Kidney (tissue), 13 donors: ENCODE measurements at regions not wholly inside any gene's neighbourhood (a gene's known extent, or its start where the extent isn't known, plus 50 kb on each side); places are given as distances from the start of the nearest gene placed in this dataset.

ENCODE experiments used
- DNase-seq, 5 donors: peaks; one replicate each; pipeline ENCODE4 v3.0.0-alpha.2; 2013 to 2020
- FAIRE-seq: peaks from 2 replicates; lab custom pipeline; 2012; peaks lifted over from hg19 to GRCh38; lab: Jason Lieb, UNC
- H3K27ac ChIP-seq, 2 donors: one replicate each; pipeline ENCODE4 v1.7.0; 2013; ENCODE audit warnings: low read depth in 2 of 2, low read length in 2 of 2, inconsistent platforms in 1 of 2
- H3K27me3 ChIP-seq: one replicate; pipeline ENCODE4 v1.7.1; 2013; ENCODE audit warnings: low read length, inconsistent platforms; ENCODE audit not compliant: control insufficient read depth, insufficient read depth
- H3K36me3 ChIP-seq, 3 donors: one replicate each; pipeline versions ENCODE4 v1.7.0 to v1.7.1; 2013; ENCODE audit warnings: low read length in 3 of 3, control low read depth in 1 of 3, inconsistent platforms in 1 of 3; ENCODE audit not compliant: insufficient read depth in 3 of 3, control insufficient read depth in 2 of 3
- H3K4me1 ChIP-seq, 3 donors: one replicate each; pipeline versions ENCODE4 v1.7.0 to v1.7.1; 2013; ENCODE audit warnings: low read length in 3 of 3, inconsistent platforms in 1 of 3, low read depth in 1 of 3; ENCODE audit not compliant: control insufficient read depth in 2 of 3, insufficient read depth in 2 of 3
- H3K4me3 ChIP-seq, 3 donors: one replicate each; pipeline versions ENCODE4 v1.7.0 to v1.8.1; 2013; ENCODE audit warnings: low read length in 3 of 3, control low read depth in 1 of 3, inconsistent platforms in 1 of 3
- H3K9ac ChIP-seq, 3 donors: one replicate each; pipeline versions ENCODE4 v1.7.0 to v1.7.1; 2013; ENCODE audit warnings: low read length in 3 of 3, control low read depth in 1 of 3, inconsistent platforms in 1 of 3
- H3K9me3 ChIP-seq, 3 donors: one replicate each; pipeline versions ENCODE4 v1.7.0 to v1.7.1; 2013; ENCODE audit warnings: low read length in 3 of 3, control low read depth in 1 of 3, inconsistent platforms in 1 of 3; ENCODE audit not compliant: control insufficient read depth in 2 of 3, insufficient read depth in 1 of 3
- CTCF ChIP-seq: IDR thresholded peaks from 3 replicates; pipeline ENCODE4 v1.5.1; 2012; ENCODE audit warnings: mild to moderate bottlenecking, moderate library complexity, borderline replicate concordance; ENCODE audit not compliant: insufficient read depth; ENCODE audit errors: extremely low read depth
- intact Hi-C: fragments of 100-400 bp; cut with DNase I; formaldehyde crosslinking; loops from one replicate; pipeline ENCODE4 v1.11.1; 2022
- donor health status: control.
- donor health status: control.
- donor health status: control.
- donor health status: control.
- donor health status: control.
- donor health status: DM: yes; HTN: yes; CAD: no.
- donor health status: Normal renal cell carcinoma (clear cell type).

DNA sequence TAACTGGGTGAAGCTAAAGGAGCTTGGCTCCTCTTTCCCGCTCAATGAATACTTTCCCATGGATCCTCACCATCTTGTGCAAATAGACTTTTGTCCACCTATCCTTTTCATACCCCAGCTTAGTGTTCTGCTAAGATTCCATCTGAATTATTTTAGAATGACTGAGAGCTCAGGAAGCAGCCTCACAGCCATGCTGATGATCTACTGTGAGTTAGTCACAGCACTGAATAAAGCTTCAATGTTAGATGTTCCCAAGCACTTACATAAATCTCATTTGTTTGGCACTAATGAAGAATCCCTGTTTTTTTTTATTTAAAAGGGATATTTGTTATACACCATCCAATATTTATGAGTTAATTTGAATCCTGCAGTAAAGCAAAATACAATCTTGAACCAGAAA is 317.6 kb upstream of the TRPC7 start:
- no peak for FAIRE-seq
- Histone ChIP-seq H3K27ac (no peak overlapping the region), H3K9me3 (peaks cover 0 to 8% (median 0%) of the 10 kb centered on the region in 3 donors), H3K27me3 (no peaks in the 10 kb centered on the region), H3K9ac (no peak overlapping the region), H3K36me3 (no peaks in the 10 kb centered on the region), H3K4me3 (no peak overlapping the region), H3K4me1 (no peaks in the 10 kb centered on the region)
- TF ChIP-seq CTCF = no peak
- intact Hi-C loops = no loop called here
- no peak for DNase-seq

DNA sequence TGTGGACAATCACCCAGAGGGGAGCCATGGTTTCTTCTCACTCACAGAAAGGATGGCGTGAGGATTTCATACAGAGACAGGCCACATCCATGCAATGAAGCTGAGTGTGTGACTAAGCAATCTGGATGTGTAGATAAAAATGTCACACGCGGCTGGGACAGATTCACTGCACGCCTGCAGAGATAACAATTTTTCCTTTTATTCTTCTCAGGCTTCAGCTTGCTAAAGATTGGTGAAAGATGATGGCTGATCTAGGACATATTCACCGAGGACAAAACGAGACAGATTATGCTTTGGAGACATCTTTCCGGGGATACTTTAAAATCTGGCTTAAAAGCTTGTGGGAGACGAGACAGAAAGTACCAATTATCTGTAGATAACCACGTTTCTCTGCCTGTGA is 313.9 kb upstream of the TRPC7 start:
- peaks cover 0 to 5% (median 0%) of the 10 kb centered on the region in 3 donors for H3K9me3 ChIP-seq
- H3K4me3 ChIP-seq = no peak overlapping the region
- no peak overlapping the region for H3K9ac ChIP-seq
- intact Hi-C loops = no loop called here
- no peaks in the 10 kb centered on the region for H3K4me1 ChIP-seq
- no peak for TF ChIP-seq CTCF
- DNase-seq (no peak), FAIRE-seq (no peak)
- H3K27me3 ChIP-seq = no peaks in the 10 kb centered on the region
- no peaks in the 10 kb centered on the region for H3K36me3 ChIP-seq
- no peak overlapping the region for H3K27ac ChIP-seq

DNA sequence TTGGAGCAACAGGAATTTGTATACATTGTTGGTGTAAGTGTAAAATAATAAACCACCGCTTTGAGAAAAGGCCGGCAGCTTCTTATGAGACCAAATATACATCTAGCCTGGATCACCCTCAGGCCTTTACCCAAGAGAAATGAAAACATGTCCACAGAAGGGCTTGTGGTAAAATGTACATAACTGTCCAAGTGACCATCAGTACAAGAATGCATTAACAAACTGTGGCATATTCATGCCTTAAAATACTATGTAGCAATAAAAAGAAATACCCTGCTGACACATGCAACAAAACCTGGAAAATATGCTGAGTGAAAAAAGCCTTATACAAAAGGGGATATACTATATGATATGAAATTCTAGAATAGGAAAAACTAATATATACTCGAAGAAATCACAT is 311.9 kb upstream of the TRPC7 start:
- no peak overlapping the region for H3K9ac ChIP-seq
- no peaks in the 10 kb centered on the region for H3K27me3 ChIP-seq
- FAIRE-seq (no peak), DNase-seq (no peak)
- no peak for TF ChIP-seq CTCF
- H3K4me3 ChIP-seq = no peak overlapping the region
- intact Hi-C loops = no loop called here
- H3K27ac ChIP-seq = no peak overlapping the region
- no peaks in the 10 kb centered on the region for H3K4me1 ChIP-seq
- no peaks in the 10 kb centered on the region for H3K36me3 ChIP-seq
- H3K9me3 ChIP-seq = peaks cover 0 to 5% (median 0%) of the 10 kb centered on the region in 3 donors

DNA sequence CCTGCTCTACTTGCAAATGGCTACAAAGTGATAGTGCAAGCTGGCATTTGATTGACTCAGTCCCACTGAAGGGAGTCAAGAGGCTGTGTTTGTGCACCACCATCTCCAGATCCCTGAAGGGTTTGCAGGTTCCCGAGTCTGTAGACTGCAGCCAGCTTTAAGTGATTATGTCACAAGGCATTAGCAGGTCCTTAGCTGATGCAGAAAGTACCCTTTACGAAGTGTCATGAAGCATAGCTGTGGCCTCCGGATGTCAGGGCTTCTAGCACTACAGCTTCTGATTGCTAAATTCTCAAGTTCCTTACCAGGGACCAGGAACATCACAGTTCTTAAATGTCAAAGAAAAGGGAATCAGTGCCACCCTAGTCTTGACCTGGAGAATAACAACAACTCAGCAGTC is 311.3 kb upstream of the TRPC7 start:
- H3K4me1 ChIP-seq = no peaks in the 10 kb centered on the region
- H3K27me3 ChIP-seq = no peaks in the 10 kb centered on the region
- no peak overlapping the region for H3K4me3 ChIP-seq
- FAIRE-seq (no peak), DNase-seq (no peak)
- H3K27ac ChIP-seq = no peak overlapping the region
- H3K9ac ChIP-seq = no peak overlapping the region
- H3K9me3 ChIP-seq = peaks cover 0 to 5% (median 0%) of the 10 kb centered on the region in 3 donors
- H3K36me3 ChIP-seq = no peaks in the 10 kb centered on the region
- intact Hi-C loops = no loop called here
- no peak for TF ChIP-seq CTCF
